CD4-positive, alpha-beta T cell (primary cell): ENCODE measurements at regions not wholly inside any gene's neighbourhood (a gene's known extent, or its start where the extent isn't known, plus 50 kb on each side); places are given as distances from the start of the nearest gene placed in this dataset.

Source experiments
- ATAC-seq: fragments of 200-7000 bp; cut with Tn5 transposase; one replicate; pipeline ENCODE4 v1.10.0; 2022; ENCODE audit warnings: mild to moderate bottlenecking; ENCODE audit not compliant: poor library complexity
- CTCF ChIA-PET: fragments of 350-600 bp; sonication (Branson Sonifier 250); formaldehyde crosslinking; loops from one replicate; lab custom pipeline; 2021; ENCODE audit warnings: antibody characterized with exemption, inconsistent platforms; lab: Charles Lee
- POLR2A ChIA-PET: fragments of 350-600 bp; sonication (Branson Sonifier 250); formaldehyde crosslinking; loops from one replicate; lab custom pipeline; 2021; ENCODE audit warnings: antibody characterized with exemption, inconsistent platforms; lab: Charles Lee
- DNase-seq, 14 experiments: peaks; one replicate each; pipeline ENCODE4 v3.0.0-alpha.2; 2013 to 2020; ENCODE audit warnings: mixed read lengths in 2 of 14
- H3K27ac ChIP-seq, 2 donors: one replicate each; pipeline versions ENCODE4 v1.5.1 to v1.7.0; 2013; ENCODE audit warnings: low read length in 2 of 2, low read depth in 1 of 2, mild to moderate bottlenecking in 1 of 2
- H3K27me3 ChIP-seq, 2 experiments: 1 replicate in 1 of 2; 2 replicates in 1 of 2; pipeline versions ENCODE4 v1.6.1 to v1.7.0; 2013; ENCODE audit warnings: low read length in 2 of 2, control low read depth in 1 of 2, mild to moderate bottlenecking in 1 of 2, moderate library complexity in 1 of 2; ENCODE audit not compliant: insufficient read depth in 2 of 2, control insufficient read depth in 1 of 2
- H3K36me3 ChIP-seq: one replicate; pipeline ENCODE4 v1.6.1; 2013; ENCODE audit warnings: low read length, control low read depth; ENCODE audit not compliant: insufficient read depth
- H3K4me1 ChIP-seq: one replicate; pipeline ENCODE4 v1.6.1; 2013; ENCODE audit warnings: low read length, control low read depth; ENCODE audit not compliant: insufficient read depth
- H3K4me3 ChIP-seq: one replicate; pipeline ENCODE4 v1.5.1; 2013; ENCODE audit warnings: mild to moderate bottlenecking, low read length, moderate library complexity
- H3K9me3 ChIP-seq, 2 experiments: 1 replicate in 1 of 2; 2 replicates in 1 of 2; pipeline versions ENCODE4 v1.6.1 to v1.7.0; 2013; ENCODE audit warnings: low read length in 2 of 2, mild to moderate bottlenecking in 2 of 2, control low read depth in 1 of 2, moderate library complexity in 1 of 2; ENCODE audit not compliant: control insufficient read depth in 1 of 2, insufficient read depth in 1 of 2
- H3K27ac Mint-ChIP-seq: one replicate; pipeline ENCODE4 v1.8.0; 2020; ENCODE audit warnings: mixed read lengths
- H3K27me3 Mint-ChIP-seq: one replicate; pipeline ENCODE4 v1.8.0; 2021; ENCODE audit warnings: mixed read lengths
- H3K36me3 Mint-ChIP-seq: one replicate; pipeline ENCODE4 v1.8.0; 2021; ENCODE audit warnings: low read depth, mixed read lengths
- H3K4me1 Mint-ChIP-seq: one replicate; pipeline ENCODE4 v1.8.0; 2021; ENCODE audit warnings: low read depth, mixed read lengths
- H3K4me3 Mint-ChIP-seq: one replicate; pipeline ENCODE4 v1.8.0; 2020; ENCODE audit warnings: mild to moderate bottlenecking, mixed read lengths
- H3K9me3 Mint-ChIP-seq: one replicate; pipeline ENCODE4 v1.8.0; 2020; ENCODE audit warnings: mixed read lengths
- CTCF ChIP-seq: fragments of 200-600 bp; IDR thresholded peaks from one replicate; pipeline ENCODE4 v1.8.0; 2022; ENCODE audit warnings: antibody characterized with exemption, mild to moderate bottlenecking
- intact Hi-C, 2 experiments: fragments of 100-400 bp; cut with DNase I in 1 of 2; cut with micrococcal nuclease in 1 of 2; formaldehyde crosslinking; loops; one replicate each; pipeline versions ENCODE4 v1.15.1 to v1.9.0; 2023 to 2025; cut with DNase I, micrococcal nuclease

DNA sequence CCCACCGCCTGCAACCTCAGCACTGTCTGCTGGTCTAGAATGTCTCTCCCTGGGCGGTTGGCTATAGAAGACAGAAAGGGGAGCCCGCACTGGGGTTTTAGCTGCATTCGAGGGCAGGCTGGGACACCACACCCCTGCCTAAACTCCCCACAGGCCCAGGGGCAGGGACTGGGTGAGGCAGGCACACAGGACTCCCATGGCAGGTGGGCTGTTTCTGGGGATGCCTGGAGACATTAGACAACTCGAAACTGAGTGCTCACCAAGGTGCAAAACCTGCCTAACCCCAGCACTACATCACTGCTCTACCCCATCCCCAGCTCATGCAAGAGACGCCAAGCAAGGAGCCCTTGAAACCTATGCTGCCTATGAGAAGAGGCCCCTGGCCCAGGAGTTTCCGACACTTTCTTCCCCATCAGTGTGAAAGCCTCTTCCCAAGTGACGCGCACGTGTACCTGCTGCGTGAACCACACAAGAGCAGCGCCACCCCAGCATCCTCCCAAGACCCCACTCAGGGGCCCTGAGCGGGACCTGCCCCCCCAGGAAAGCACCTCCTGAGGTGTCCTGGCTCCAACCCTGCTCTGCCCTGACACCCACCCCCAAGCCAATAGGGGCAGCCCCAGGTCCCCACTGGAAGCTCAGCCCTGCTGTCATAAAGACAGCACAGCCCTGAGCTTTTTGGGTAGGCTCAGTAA lies 121.2 kb downstream of the TUBA3C start:
- no peak overlapping the region for H3K4me3 Mint-ChIP-seq
- no peak for ATAC-seq
- H3K27me3 ChIP-seq = no peaks in the 10 kb centered on the region
- H3K36me3 Mint-ChIP-seq = no peaks in the 10 kb centered on the region
- H3K9me3 Mint-ChIP-seq = peaks cover 4% of the 10 kb centered on the region
- H3K4me1 Mint-ChIP-seq = no peaks in the 10 kb centered on the region
- CTCF ChIA-PET = no interaction called here
- H3K27ac Mint-ChIP-seq = no peak overlapping the region
- H3K36me3 ChIP-seq = no peaks in the 10 kb centered on the region
- H3K9me3 ChIP-seq = peaks cover 6 to 69% of the 10 kb centered on the region in 2 experiments
- TF ChIP-seq CTCF = no peak
- H3K4me3 ChIP-seq = no peak overlapping the region
- H3K4me1 ChIP-seq = no peaks in the 10 kb centered on the region
- no peaks in the 10 kb centered on the region for H3K27me3 Mint-ChIP-seq
- H3K27ac ChIP-seq = no peak overlapping the region
- POLR2A ChIA-PET = no interaction called here
- no peak for DNase-seq
- intact Hi-C loops = no loop called here

- H3K4me3 Mint-ChIP-seq = no peak overlapping the region
- no peak overlapping the region for H3K27ac ChIP-seq
- H3K9me3 Mint-ChIP-seq = peaks cover 2% of the 10 kb centered on the region
- ATAC-seq = no peak
- DNase-seq = no peak
- intact Hi-C loops = no loop called here
- H3K27me3 Mint-ChIP-seq = no peaks in the 10 kb centered on the region
- H3K27me3 ChIP-seq = no peaks in the 10 kb centered on the region
- no peak overlapping the region for H3K27ac Mint-ChIP-seq
- H3K4me3 ChIP-seq = no peak overlapping the region
- no peaks in the 10 kb centered on the region for H3K4me1 Mint-ChIP-seq
- no peaks in the 10 kb centered on the region for H3K36me3 Mint-ChIP-seq
- peaks cover 2 to 73% of the 10 kb centered on the region in 2 experiments for H3K9me3 ChIP-seq
- no peaks in the 10 kb centered on the region for H3K36me3 ChIP-seq
- ChIA-PET POLR2A (no interaction called here), CTCF (no interaction called here)
- no peaks in the 10 kb centered on the region for H3K4me1 ChIP-seq
- no peak for TF ChIP-seq CTCF
Measured at GRCh38 chr13:19059016-19059780, 122.4 kb downstream of the TUBA3C start.

DNA sequence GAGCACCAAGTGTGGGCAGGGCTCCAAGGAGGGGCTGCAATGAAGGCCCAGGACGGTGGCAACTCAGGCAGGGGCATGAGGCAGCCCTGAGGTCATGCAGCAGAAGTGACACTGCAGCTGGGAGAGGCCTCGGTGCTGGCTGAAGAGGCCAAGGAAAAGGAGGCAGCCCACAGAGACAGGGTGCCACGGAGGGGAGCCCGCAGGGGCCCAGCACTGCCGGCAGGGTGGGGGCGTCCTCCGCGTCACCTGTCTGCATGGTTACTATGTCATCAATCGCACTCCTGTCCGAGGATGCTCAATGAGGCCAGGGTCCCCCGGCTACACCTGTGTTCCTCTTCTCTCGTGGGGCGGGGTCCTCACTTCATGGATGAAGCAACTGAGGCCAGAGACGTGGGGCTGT lies 123.1 kb downstream of the TUBA3C start:
- Mint-ChIP-seq H3K27me3 (no peaks in the 10 kb centered on the region), H3K4me3 (no peak overlapping the region), H3K27ac (no peak overlapping the region), H3K4me1 (no peaks in the 10 kb centered on the region), H3K36me3 (no peaks in the 10 kb centered on the region), H3K9me3 (no peaks in the 10 kb centered on the region)
- ATAC-seq = no peak
- H3K4me3 ChIP-seq = no peak overlapping the region
- POLR2A ChIA-PET = no interaction called here
- no peaks in the 10 kb centered on the region for H3K36me3 ChIP-seq
- DNase-seq = no peak
- no peak overlapping the region for H3K27ac ChIP-seq
- intact Hi-C loops = no loop called here
- peaks cover 0 to 76% of the 10 kb centered on the region in 2 experiments for H3K9me3 ChIP-seq
- CTCF ChIA-PET = no interaction called here
- no peaks in the 10 kb centered on the region for H3K27me3 ChIP-seq
- no peak for TF ChIP-seq CTCF
- H3K4me1 ChIP-seq = no peaks in the 10 kb centered on the region
